Activated CD4-positive, alpha-beta T cell treated with anti-CD3 and anti-CD28 coated beads for 4 hours (primary cell): ENCODE measurements at regions not wholly inside any gene's neighbourhood (a gene's known extent, or its start where the extent isn't known, plus 50 kb on each side); places are given as distances from the start of the nearest gene placed in this dataset.
"Not testable (repeated sequence)": the region's sequence is repeated elsewhere in the genome, so short reads cannot be mapped to it uniquely, and the experiment has no call there.

Source experiments
- DNase-seq, 2 donors: peaks; one replicate each; pipeline ENCODE4 v3.0.0-alpha.2; 2020

DNA sequence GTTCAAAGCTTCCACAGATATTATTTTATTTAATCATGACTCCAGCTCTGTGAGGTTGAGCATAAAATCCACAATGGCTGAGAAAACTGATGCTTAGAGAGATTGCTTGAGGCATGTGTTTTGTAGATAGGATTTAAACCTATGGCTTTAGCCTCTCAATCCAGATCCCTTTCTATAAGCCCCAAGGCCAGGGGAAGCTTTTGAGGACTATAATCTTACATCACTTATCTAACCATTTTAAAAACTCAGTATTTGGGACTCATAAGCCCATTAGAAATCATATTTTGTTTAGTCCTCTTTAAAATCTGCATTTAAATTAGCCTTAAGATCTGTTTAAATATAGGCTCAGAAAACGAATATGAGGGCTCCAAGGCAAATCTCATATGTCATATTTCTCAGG lies 135.4 kb upstream of the SERPINE2 start:
- DNase-seq, result no peak

DNA sequence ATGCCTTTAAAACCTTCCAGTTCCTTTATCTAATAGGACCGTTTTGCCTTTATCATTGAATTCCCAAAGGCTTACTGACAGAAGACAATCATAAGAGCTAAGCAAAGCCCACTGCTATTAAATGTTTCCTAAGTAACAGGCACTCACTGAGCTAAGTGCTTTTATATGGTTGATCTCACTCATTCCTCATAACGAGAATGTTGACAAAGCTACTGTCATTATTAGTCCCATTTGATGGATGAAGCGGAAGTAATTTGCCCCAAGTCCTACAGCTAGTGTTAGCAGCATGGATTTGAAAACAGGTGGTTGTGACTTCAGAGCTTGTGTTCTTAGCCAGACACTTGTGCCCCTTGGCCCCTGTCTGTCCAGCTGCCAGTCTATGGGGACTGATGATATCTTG lies 134.8 kb upstream of the SERPINE2 start:
- DNase-seq, result no peak

DNA sequence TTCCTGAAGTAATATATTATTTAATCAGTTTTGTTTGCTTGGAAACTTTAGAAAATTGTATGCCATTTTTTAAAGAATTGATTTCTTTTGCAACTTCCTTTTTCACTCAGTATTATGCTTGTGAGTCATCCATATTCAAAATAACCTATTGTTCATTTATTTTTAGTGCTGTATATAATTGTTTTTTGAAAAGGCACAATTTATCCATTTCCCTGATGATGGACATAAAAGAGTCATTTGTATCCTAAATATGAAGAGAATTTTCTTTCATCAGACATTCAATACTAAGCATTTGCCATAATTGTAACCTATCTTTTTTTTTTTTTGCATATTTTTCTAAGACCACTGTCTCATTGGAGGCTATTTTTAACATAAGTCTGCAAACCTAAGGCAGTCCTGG lies 134.1 kb upstream of the SERPINE2 start:
- DNase-seq, result no peak

DNA sequence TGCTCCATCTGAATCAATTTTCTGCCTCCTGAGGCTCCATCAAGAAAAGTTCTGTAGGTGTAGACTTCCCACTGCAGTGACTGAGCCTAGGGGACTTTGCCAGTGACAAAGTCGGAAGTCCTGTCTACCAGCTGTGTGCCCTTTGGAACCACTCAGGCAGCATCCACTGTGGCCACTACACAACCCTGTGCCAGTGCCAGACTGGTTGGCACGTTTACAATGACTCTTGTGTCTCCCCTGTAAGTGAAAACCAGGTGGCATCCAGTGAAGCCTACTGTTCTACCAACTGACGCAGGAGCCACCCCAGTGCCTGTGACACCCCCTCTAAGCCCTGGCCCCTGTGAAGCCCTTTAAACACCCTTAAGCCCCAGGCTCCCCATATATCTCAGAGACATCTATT lies 132.1 kb upstream of the SERPINE2 start:
- DNase-seq, result no peak

DNA sequence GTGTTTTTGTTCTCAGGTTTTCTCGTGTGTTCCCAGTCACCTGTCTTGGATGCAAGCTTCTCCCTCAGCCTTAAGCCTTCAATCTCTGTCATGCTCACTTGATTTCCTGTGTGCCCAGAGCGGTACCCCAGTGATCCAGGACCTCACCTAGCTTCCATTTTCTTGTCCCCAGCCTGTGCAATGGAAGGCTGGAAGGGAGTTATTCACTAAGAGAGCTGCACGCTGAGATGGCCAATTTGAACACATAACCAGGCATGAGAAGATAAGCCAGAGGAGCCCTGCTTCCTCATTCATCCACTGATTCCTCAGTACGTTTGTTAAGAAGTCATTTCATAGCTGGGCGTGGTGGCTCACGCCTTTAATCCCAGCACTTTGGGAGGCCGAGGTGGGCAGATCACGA lies 130.8 kb upstream of the SERPINE2 start:
- no peak for DNase-seq

DNA sequence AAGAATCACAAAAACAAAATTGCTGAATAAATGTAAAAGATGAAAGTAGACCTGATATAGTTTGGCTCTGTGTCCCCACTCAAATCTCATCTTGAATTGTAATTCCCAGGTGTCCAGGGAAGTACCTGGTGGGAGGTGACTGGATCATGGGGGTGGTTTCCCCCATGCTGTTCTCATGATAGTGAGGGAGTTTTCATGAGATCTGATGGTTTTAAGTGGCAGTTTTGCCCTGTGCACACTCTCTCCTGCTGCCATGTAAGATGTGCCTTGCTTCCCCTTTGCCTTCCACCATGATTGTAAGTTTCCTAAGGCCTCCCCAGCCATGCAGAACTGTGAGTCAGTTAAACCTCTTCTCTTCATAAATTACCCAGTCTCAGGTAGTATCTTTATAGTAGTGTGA lies 128.7 kb upstream of the SERPINE2 start:
- DNase-seq, result not testable (repeated sequence)

DNA sequence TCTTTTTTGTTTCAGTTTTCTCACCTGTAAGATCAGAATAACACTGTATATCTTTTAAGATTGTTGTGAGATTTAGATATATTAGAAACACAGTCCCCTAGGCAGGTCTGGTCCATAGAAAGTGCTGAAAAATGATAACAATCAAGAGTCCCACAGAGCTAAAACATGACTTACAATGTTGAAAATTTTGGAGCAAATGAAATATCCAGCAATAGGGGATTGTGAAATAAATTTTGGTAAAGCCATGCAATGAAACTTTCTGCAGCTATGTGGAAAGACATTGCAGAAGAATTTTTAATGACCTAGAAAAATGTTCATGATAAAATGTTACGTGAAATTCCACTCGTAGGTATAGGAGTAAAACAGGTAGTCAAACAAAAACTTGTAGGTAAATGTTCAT lies 127.6 kb upstream of the SERPINE2 start:
- no peak for DNase-seq

DNA sequence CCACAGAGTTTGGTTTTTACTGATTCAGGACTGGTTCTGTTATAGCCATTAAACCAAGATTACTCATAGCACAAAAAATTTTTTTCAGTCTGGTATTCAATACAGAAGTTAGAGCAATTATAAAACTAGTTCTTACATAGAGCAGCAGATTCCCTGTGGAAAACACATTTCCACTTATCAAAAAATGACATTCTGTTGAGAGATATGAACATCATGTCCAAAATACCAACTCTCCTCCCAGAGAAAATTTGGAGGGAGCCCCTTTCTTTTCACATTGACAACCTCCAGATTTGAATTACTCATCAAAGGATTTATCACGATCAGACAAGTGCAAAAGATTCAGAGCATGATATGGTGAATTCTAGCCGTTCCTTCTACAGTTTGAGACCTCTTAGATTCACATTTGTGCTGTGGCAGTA lies 126.8 kb upstream of the SERPINE2 start:
- DNase-seq, result no peak

DNA sequence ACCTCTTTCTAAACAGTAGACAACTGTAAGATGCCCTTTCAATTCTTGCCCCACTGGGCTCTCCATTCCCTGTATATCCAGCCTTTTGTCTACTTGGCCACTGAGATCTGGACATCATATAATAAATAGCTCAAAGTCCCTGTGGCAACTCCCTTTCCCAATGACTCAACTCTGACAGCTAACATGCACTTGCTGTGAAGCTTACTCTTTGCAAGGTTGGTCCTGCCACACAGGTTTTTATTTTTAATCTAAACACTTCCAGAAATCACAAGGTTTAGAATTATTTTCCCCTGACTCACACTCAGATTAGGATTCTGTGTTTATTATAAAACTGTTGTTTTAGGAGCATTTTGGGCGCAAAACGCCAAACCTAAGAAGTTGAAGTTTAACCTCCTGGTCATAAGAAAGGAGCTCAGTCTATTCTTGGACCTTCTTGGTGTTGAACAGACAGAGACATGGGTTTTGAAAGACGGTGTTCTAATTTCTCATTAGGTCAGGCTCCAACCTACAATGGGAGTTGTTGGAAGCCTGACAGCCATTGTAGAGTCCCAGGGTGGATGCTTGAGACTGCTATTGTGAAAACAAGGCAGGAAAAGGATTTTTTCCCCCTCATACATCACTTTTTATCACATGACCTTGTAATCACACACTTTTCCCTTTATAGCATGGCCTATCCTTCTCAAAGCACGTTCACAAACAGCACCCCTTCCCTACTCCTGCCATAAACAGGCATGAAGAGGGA lies 124.7 kb upstream of the SERPINE2 start:
- no peak for DNase-seq

DNA sequence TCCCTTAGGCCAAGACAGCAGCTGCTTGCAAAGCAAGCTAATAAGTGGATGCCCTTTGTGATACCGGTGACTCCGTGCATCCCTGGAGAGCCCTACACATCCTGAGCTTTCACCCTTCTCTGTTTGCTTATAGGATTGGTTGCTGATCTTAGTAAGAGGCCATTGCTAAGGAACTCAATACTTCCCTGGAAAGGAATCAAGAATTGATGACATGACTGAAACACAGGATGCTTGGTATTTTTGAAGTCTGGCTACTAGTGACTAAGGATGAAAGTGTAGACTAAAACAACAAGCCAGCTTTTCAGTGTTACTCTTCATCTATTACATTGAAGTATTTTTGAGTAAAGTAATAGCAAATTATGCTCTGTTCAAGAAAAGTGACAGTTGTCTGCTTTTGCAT lies 123.0 kb upstream of the SERPINE2 start:
- DNase-seq, result no peak

DNA sequence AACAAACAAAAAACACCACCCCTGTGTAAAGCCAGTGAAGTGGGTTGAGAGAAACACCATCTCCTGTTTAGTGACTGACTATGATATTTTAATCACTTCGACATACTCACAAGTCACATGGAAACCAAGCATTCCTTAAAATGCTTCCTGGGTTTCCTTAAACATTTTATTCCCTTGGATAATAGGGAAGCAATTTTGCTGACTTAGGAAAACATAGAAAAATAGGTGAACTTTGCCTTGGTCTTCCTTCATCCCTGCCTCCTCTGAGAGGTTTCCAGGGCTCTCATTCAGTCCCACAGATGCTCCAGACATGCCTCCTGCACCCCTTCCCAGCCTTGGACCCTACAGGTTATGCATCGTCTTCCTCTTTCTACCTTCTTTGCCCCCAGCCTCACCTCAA lies 122.6 kb upstream of the SERPINE2 start:
- DNase-seq, result no peak

DNA sequence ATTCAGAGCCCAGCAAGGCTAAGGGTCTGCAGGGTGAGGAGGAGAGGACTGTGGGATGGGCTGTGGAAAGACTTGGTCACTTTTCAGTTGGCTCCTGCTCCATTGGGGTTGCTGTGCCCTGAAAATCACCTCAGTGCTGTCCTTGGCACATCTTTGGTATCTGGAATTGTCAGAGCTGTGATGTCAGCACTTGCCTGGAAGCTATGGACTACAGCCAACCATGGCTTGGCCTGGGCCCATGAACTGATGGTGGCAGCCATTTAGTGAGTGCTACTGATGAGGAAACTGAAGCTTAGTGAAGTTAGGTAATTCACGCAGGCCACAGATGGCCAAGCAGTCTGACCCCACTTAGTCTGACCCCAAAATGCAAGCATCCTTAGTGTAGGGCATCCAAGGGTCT lies 121.8 kb upstream of the SERPINE2 start:
- DNase-seq, result no peak

DNA sequence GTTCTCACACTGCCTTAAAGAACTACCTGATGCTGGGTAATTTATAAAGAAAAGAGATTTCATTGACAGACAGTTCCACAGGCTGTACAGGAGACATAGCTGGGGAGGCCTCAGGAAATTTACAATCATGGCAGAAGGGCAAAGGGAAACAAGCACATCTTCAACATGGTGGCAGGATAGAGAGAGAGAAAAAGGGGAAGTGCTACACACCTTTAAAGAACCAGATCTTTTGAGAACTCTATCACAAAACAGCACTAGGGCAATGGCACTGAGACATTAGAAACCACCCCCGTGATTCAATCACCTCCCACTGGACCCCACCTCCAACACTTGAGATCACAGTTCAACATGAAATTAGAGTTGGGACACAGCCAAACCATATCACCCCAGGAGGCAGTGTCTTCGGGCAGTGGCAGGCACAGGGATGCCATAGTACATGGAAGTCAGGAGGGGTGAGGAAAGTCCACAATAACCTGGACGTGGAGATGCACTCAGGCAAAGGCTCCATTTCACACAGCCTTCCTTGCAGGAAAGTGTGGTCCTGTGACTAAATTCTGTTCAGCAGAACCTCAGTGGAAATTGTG lies 120.4 kb upstream of the SERPINE2 start:
- no peak for DNase-seq

DNA sequence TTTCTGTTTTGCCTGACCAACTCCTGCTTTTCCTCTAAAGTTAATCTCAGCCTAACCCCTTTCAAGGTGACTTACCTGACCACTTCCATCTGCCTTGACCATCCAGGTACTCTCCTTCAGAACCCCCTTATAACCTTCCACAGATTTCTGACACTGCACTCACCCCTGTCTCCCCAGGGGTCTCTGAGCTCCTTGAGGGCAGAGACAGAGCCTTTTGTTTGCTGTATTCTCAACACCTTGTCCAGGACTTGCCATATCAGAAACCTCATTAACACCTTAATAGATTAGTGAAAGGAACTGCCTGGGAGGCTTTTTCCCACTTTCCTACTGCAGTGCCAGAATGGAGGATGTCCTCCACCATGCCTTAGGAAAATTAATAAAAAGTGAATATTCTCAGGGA lies 119.7 kb upstream of the SERPINE2 start:
- DNase-seq, result no peak

DNA sequence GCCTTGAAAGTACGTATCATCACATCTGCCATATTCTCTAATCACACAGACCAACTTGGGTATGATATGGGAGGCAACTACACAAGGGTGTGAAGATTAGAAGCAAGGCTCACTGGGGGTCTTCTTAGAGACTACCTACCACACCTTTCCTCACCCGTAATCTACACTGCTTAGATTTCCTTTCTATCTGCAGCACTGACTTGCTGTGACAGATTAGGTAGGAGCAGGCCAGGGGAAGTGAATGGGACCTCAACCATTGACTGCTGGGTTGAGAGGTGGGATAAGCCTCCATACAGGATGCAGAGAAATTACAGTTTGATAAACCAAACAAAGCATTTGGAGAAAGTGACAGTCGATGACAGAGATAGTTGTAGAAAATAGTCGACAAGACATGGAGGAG lies 119.0 kb upstream of the SERPINE2 start:
- DNase-seq, result no peak

DNA sequence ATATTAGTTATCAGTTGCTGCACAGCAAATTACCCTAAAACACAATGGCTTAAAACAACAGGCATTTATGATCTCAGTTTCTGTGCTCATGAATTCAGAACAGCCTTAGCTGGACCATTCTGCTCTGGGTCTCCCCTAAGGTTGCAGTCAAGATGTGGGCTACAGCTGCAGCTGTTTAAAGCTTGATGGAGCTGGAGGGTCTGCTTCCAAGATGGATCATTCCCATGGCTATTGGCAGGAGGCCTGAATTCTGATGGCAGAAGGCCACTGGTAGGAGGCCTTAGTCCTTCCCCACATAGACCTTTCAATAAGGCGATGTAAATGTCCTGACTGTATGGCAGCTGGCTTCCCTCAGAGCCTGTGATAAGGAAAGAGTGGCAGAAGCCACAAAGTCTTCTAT lies 118.6 kb upstream of the SERPINE2 start:
- DNase-seq, result no peak

DNA sequence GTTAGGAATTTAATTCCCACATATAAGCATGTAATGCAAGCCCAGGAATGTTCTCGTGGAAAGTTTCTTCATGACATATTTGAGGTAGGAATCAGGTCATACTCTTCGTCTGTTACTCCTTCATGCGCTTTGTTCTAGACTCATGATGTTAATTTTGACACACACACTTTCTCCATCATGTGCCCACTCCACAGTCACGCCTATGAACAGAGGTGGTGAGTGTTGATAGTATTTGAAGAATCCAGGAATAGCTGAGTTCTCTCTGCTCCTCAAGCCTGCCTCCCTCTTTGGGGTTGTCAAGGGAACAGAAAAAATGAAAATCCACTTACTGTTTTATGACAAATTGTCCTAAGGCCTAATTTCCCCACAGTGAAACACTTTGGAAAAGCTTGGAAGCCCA lies 117.3 kb upstream of the SERPINE2 start:
- DNase-seq, result no peak

DNA sequence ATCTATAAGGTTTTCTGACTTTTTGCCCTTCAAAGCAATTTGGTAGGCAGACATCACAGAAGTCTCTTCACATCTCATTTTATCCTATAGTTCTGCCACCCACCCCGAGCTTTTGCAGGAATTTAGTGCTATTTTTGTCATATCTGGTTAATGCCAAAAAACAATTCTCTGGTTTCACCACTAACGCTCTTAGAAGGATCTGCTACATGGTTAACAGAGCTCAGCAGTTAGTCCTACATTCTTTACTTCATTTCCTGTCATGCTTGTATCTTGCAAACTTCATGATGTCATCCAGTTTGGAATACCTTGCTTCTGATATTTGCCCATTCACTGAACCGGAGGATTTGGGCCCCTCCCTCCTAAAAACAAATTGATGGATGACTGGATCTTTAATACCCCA lies 116.8 kb upstream of the SERPINE2 start:
- DNase-seq, result no peak

DNA sequence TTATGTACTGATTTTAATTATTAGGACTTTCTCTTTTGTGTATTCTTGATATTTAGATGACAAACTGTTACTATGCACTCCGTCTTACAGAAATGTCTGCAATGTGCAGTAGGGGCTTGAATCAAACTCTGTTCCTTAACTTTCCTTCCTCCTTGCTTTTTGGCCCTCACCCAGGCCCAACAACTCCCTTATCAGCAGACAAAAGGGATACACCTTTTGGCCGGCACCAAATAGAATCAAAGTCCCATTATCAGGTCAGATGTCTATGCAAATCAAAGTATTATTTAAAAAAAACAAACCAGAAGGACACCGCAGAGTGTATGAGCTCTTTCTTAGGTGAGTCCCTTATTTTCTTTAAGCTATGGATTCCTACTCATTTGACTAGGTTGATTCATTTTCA lies 116.3 kb upstream of the SERPINE2 start:
- no peak for DNase-seq

DNA sequence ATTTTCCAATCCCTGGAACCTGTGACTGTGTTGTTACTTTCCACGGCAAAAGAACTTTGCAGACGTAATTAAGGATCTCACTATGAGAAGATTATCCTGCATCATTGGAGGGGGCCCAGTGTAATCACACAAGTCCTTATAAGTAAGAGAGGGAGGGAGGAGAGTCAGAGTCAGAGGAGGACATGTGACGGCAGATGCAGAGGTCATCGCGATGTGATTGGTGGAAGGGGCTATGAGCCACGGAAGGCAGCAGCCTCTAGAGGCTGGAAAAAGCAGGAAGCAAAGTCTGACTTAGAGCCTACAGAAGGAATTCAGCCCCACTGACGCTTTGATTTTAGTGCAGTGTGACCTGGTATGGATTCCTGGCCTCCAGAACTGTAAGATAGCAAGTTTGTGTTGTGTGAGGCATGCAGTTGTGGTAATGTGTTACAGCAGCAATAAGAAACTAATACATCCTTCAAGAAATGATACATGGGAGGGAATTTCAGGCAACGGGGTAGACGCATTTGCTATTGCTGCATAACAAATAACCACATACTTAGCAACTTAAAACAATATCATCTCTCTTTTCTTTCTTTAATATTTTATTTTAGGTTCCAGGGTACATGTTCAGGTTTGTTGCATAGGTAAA lies 112.7 kb upstream of the SERPINE2 start:
- DNase-seq, result no peak

DNA sequence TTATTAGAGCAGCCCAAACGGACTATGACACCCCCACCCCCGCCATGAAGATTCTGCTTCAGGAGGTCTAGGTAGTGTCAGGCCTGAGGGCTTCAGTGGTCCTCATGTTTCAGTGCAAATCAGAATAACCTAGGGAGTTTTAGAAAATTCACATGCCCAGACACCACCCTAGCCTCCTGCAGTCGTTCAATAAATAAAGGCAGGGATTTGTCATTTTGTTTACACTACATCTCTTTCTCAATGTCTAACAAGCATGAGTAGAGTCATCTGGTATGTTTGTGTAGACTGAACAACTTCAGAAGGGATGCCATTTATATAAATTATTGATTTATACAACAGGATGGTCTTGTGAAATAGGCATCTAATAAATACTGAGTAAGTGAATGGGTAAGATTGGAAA lies 112.1 kb upstream of the SERPINE2 start:
- no peak for DNase-seq

DNA sequence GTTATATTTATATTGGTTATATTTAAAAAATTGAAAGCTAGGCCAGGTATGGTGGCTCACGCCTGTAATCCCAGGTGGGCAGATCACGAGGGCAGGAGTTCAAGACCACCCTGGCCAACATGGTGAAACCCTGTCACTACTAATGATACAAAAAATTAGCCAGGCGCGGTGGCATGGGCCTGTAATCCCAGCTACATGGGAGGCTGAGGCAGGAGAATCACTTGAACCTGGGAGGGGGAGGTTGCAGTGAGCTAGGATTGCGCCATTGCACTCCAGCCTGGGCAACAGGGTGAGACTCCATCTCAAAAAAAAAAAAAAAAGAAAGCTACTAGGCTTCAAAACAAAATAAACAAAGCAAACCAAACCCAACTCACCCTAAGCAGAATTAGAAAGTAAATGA lies 109.0 kb upstream of the SERPINE2 start:
- not testable (repeated sequence) for DNase-seq

DNA sequence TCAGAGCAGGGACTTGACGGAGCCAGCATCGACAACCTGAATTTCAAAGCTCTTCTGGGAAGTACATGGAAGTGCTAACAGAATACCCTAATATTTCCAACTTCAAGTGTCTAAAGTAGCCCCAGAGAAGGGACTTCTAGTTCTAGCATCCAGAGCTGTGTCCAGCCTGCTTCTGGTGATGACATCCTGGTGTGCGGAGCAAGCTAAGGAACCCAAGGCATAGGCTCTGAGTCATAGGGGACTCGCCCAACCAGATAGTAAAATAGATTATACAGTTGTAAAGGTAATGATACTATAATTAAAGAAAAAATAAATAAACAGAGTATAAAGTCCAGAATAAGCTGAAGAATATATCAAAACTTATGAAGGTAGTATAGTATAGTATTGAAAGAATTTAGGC lies 108.1 kb upstream of the SERPINE2 start:
- DNase-seq, result no peak

DNA sequence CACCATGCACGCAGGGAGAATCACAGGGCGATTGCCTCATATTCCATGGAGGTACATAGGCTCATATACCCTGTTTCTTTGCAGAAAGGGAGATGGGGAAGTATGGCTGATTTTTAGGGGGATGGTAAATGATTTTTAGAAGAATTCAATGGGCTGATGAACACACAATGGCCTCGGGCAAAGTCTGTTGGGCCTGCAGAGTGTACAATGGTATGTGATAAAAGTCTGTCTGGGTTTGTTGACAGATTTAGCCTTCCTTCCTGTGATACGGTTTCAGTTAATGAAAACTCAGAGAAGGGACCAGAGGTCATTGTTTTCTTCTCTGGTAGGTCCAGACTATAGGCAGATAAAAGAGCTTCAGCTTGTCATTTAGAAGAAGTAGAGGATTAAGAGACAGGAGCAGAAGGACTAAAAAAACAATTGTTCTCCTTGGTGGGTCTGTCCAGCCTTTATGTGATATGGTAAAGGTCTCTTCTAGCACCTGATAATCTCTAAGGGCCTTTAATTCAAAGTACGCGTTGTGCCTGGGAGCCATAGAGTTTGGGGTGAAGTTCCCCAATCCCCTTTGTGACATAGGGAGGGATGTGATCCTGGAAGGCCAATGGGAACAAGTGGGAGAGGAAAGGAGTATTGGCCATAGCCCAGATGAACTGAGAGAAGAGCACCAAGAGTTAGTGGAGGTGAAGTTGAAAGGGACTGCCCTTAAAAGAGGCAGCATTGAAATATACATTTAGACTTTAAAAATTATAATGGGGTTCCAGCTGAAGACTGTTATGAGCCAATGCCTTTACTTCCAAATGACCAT lies 107.5 kb upstream of the SERPINE2 start:
- no peak for DNase-seq
